GM10266 (cell line): ENCODE measurements at regions not wholly inside any gene's neighbourhood (a gene's known extent, or its start where the extent isn't known, plus 50 kb on each side); places are given as distances from the start of the nearest gene placed in this dataset.

Source experiments
- DNase-seq: peaks from one replicate; pipeline ENCODE4 v3.0.0; 2012; ENCODE audit errors: extremely low spot score
- CTCF ChIP-seq: IDR thresholded peaks from 2 replicates; pipeline ENCODE4 v1.5.1; 2012; ENCODE audit warnings: mild to moderate bottlenecking, low read depth; ENCODE audit not compliant: control insufficient read depth, insufficient read depth; ENCODE audit errors: missing control alignments

- no peak for DNase-seq
- TF ChIP-seq CTCF, result no peak
Measured at GRCh38 chr17:14971054-14971453, 294.1 kb downstream of the PMP22 start.

GRCh38 chr17:14959106-14959648 is 305.9 kb downstream of the PMP22 start:
- no peak for DNase-seq
- no peak for TF ChIP-seq CTCF

GRCh38 chr17:14953405-14953804 is 311.7 kb downstream of the PMP22 start:
- no peak for TF ChIP-seq CTCF
- no peak for DNase-seq

GRCh38 chr17:14950686-14951085 is 314.4 kb downstream of the PMP22 start:
- TF ChIP-seq CTCF, result no peak
- DNase-seq, result no peak

- no peak for TF ChIP-seq CTCF
- DNase-seq, result no peak
Measured at GRCh38 chr17:14950216-14950615, 314.9 kb downstream of the PMP22 start.

GRCh38 chr17:14947671-14948070 is 317.5 kb downstream of the PMP22 start:
- no peak for TF ChIP-seq CTCF
- no peak for DNase-seq

- TF ChIP-seq CTCF, result no peak
- DNase-seq, result no peak
Measured at GRCh38 chr17:14946481-14946880, 318.6 kb downstream of the PMP22 start.
